Liver (tissue), 3 donors: ENCODE measurements at regions not wholly inside any gene's neighbourhood (a gene's known extent, or its start where the extent isn't known, plus 50 kb on each side); places are given as distances from the start of the nearest gene placed in this dataset.

Experiments
- CTCF ChIP-seq: fragments of 150-350 bp; IDR thresholded peaks from 2 replicates; pipeline ENCODE4 v1.5.1; 2017; ENCODE audit warnings: improper control_type of control experiment, low read depth, low read length; ENCODE audit not compliant: missing input control
- EGR1 ChIP-seq, 2 donors: IDR thresholded peaks; 2 replicates each; pipeline ENCODE4 v1.6.1; 2016 to 2018; ENCODE audit warnings: antibody characterized with exemption in 2 of 2, low read depth in 2 of 2
- FOXA1 ChIP-seq: IDR thresholded peaks from 2 replicates; pipeline ENCODE4 v1.6.1; 2016; ENCODE audit warnings: antibody characterized with exemption
- GABPA ChIP-seq, 2 donors: IDR thresholded peaks in 1 of 2; conservative IDR thresholded peaks in 1 of 2; 2 replicates each; pipeline ENCODE4 v1.6.1; 2016; ENCODE audit warnings: antibody characterized with exemption in 2 of 2, mild to moderate bottlenecking in 1 of 2, moderate library complexity in 1 of 2
- HNF4A ChIP-seq, 2 donors: conservative IDR thresholded peaks; 2 replicates each; pipeline ENCODE4 v1.6.1; 2016; ENCODE audit warnings: antibody characterized with exemption in 2 of 2, mild to moderate bottlenecking in 2 of 2
- JUND ChIP-seq, 2 donors: IDR thresholded peaks; 2 replicates each; pipeline ENCODE4 v1.6.1; 2016; ENCODE audit warnings: antibody characterized with exemption in 2 of 2
- MAX ChIP-seq: IDR thresholded peaks from 2 replicates; pipeline ENCODE4 v1.6.1; 2016; ENCODE audit warnings: antibody characterized with exemption
- RAD21 ChIP-seq, 2 donors: IDR thresholded peaks; 2 replicates each; pipeline ENCODE4 v1.6.1; 2016; ENCODE audit warnings: antibody characterized with exemption in 2 of 2, mild to moderate bottlenecking in 2 of 2
- RXRA ChIP-seq, 2 donors: IDR thresholded peaks; 2 replicates each; pipeline ENCODE4 v1.6.1; 2017 to 2018; ENCODE audit warnings: antibody characterized with exemption in 2 of 2, mild to moderate bottlenecking in 1 of 2
- SP1 ChIP-seq: IDR thresholded peaks from 2 replicates; pipeline ENCODE4 v1.6.1; 2018; ENCODE audit warnings: antibody characterized with exemption, mild to moderate bottlenecking
- TAF1 ChIP-seq: conservative IDR thresholded peaks from 2 replicates; pipeline ENCODE4 v1.6.1; 2016; ENCODE audit warnings: antibody characterized with exemption, mild to moderate bottlenecking
- YY1 ChIP-seq: IDR thresholded peaks from 2 replicates; pipeline ENCODE4 v1.6.1; 2016; ENCODE audit warnings: antibody characterized with exemption, mild to moderate bottlenecking
- TF ChIP-seq, protein P1 (sequence below): IDR thresholded peaks from 2 replicates; pipeline ENCODE4 v1.6.1; 2016; ENCODE audit warnings: antibody characterized with exemption, mild to moderate bottlenecking
- donor health status: healthy.
- donor health status: healthy.

- TF ChIP-seq CTCF (no peak), JUND (IDR thresholded peaks at IDR 0.05) (no peak), GABPA (IDR thresholded peaks at IDR 0.05 in 1 of 2, conservative IDR thresholded peaks at IDR 0.05 in 1 of 2) (no peak), FOXA1 (no peak), MAX (no peak), RAD21 (IDR thresholded peaks at IDR 0.05) (no peak), YY1 (no peak), TAF1 (no peak), HNF4A (conservative IDR thresholded peaks at IDR 0.05) (no peak), RXRA (IDR thresholded peaks at IDR 0.05) (no peak), SP1 (no peak), EGR1 (IDR thresholded peaks at IDR 0.05; ENCODE audit: low read depth in 2 of 2) (no peak)
- TF ChIP-seq, protein P1, sequence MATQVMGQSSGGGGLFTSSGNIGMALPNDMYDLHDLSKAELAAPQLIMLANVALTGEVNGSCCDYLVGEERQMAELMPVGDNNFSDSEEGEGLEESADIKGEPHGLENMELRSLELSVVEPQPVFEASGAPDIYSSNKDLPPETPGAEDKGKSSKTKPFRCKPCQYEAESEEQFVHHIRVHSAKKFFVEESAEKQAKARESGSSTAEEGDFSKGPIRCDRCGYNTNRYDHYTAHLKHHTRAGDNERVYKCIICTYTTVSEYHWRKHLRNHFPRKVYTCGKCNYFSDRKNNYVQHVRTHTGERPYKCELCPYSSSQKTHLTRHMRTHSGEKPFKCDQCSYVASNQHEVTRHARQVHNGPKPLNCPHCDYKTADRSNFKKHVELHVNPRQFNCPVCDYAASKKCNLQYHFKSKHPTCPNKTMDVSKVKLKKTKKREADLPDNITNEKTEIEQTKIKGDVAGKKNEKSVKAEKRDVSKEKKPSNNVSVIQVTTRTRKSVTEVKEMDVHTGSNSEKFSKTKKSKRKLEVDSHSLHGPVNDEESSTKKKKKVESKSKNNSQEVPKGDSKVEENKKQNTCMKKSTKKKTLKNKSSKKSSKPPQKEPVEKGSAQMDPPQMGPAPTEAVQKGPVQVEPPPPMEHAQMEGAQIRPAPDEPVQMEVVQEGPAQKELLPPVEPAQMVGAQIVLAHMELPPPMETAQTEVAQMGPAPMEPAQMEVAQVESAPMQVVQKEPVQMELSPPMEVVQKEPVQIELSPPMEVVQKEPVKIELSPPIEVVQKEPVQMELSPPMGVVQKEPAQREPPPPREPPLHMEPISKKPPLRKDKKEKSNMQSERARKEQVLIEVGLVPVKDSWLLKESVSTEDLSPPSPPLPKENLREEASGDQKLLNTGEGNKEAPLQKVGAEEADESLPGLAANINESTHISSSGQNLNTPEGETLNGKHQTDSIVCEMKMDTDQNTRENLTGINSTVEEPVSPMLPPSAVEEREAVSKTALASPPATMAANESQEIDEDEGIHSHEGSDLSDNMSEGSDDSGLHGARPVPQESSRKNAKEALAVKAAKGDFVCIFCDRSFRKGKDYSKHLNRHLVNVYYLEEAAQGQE, result no peak
Observed at GRCh38 chrY:21033363-21033762, 277.5 kb downstream of the RPS4Y2 start.
